ENCODE measurements at regions not wholly inside any gene's neighbourhood (a gene's known extent, or its start where the extent isn't known, plus 50 kb on each side); places are given as distances from the start of the nearest gene placed in this dataset.

- TF ChIP-seq CTCF (IDR thresholded peaks at IDR 0.05; ENCODE audit: low read depth, low read length, poor library complexity, severe bottlenecking) (no peak), EZH2phosphoT487 (IDR thresholded peaks at IDR 0.05; ENCODE audit: borderline replicate concordance, low read length) (no peak)
These were observed 307.7 kb downstream of the PCDH20 start for GRCh38 chr13:61107989-61108388.

All from DOHH2 (cell line).